ENCODE measurements at regions not wholly inside any gene's neighbourhood (a gene's known extent, or its start where the extent isn't known, plus 50 kb on each side); places are given as distances from the start of the nearest gene placed in this dataset.

DNA sequence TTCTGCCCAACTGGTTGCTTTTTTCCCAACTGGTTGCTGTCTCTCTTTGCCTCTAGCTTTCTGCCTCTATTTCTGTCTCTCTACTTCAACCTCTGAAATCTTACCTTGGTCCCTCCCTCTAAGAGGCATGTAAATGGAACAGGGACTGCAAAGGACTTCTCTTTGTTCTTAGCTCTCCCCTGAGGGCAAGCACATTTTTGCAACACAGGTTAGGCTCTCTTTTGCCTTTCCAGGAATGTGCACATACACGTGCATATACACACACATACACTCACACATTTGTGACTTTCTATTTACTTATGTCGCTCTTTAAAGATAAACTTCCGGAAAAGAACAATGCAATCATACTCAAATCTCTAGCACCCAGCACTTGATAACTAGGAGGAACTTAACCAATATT is 262.6 kb upstream of the DDX18 start:
- TF ChIP-seq, protein P1, sequence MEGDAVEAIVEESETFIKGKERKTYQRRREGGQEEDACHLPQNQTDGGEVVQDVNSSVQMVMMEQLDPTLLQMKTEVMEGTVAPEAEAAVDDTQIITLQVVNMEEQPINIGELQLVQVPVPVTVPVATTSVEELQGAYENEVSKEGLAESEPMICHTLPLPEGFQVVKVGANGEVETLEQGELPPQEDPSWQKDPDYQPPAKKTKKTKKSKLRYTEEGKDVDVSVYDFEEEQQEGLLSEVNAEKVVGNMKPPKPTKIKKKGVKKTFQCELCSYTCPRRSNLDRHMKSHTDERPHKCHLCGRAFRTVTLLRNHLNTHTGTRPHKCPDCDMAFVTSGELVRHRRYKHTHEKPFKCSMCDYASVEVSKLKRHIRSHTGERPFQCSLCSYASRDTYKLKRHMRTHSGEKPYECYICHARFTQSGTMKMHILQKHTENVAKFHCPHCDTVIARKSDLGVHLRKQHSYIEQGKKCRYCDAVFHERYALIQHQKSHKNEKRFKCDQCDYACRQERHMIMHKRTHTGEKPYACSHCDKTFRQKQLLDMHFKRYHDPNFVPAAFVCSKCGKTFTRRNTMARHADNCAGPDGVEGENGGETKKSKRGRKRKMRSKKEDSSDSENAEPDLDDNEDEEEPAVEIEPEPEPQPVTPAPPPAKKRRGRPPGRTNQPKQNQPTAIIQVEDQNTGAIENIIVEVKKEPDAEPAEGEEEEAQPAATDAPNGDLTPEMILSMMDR (IDR thresholded peaks at IDR 0.05; ENCODE audit: extremely low read depth in 1 of 2, insufficient read depth in 1 of 2, low read depth in 1 of 2, low read length in 2 of 2): no peak
- TF ChIP-seq GATA2 (IDR thresholded peaks at IDR 0.05; ENCODE audit: insufficient read depth, insufficient read length, low read depth, low read length): no peak
- TF ChIP-seq, protein P2, sequence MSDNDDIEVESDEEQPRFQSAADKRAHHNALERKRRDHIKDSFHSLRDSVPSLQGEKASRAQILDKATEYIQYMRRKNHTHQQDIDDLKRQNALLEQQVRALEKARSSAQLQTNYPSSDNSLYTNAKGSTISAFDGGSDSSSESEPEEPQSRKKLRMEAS (IDR thresholded peaks at IDR 0.05; ENCODE audit: insufficient read depth, insufficient read length): no peak
- no peak overlapping the region for H3K27ac ChIP-seq (ENCODE audit: insufficient read depth, low read depth, low read length)
- H3K27me3 ChIP-seq (ENCODE audit: control insufficient read depth in 2 of 2, insufficient read depth in 2 of 2, low read length in 2 of 2): no peaks in the 10 kb centered on the region
- H2AFZ ChIP-seq (ENCODE audit: low read depth, low read length): no peak overlapping the region
- no peak overlapping the region for H3K4me2 ChIP-seq (ENCODE audit: insufficient read depth, low read length)
- no peaks in the 10 kb centered on the region for H3K79me2 ChIP-seq (ENCODE audit: control insufficient read depth, insufficient read depth, low read length)
- no peaks in the 10 kb centered on the region for H3K36me3 ChIP-seq (ENCODE audit: control insufficient read depth in 2 of 2, extremely low read depth in 1 of 2, insufficient read depth in 2 of 2, low read length in 2 of 2)
- no peaks in the 10 kb centered on the region for H3K9me3 ChIP-seq (replicated peaks; ENCODE audit: control insufficient read depth, insufficient read depth, low read length)
- no TSS peak for BruUV-seq (replicated peaks)
- no peaks in the 10 kb centered on the region for H3K9me1 ChIP-seq (replicated peaks; ENCODE audit: control insufficient read depth, extremely low read depth, insufficient read depth, low read length)
- intact Hi-C loops (cut with micrococcal nuclease) (no loop called here), dilution Hi-C loops (cut with MboI; ENCODE audit: extremely low pct_ligation_motif_present, low sequenced_read_pairs) (no loop called here)
- H3K9ac ChIP-seq (replicated peaks; ENCODE audit: extremely low read depth, insufficient read depth, low read length): no peak overlapping the region
- DNase-seq (ENCODE audit: low read depth, low spot score): no peak
- no peak for FAIRE-seq
- H3K4me1 ChIP-seq (ENCODE audit: control insufficient read depth, extremely low read depth, insufficient read depth, low read length): no peaks in the 10 kb centered on the region
- no peaks in the 10 kb centered on the region for H4K20me1 ChIP-seq (replicated peaks; ENCODE audit: control insufficient read depth, extremely low read depth, insufficient read depth, low read length)
- CTCF ChIA-PET: no interaction called here
- POLR2A ChIA-PET: no interaction called here
- H3K4me3 ChIP-seq (replicated peaks in 1 of 3; ENCODE audit: insufficient read depth in 1 of 3, low read depth in 1 of 3, low read length in 3 of 3): no peak overlapping the region

DNA sequence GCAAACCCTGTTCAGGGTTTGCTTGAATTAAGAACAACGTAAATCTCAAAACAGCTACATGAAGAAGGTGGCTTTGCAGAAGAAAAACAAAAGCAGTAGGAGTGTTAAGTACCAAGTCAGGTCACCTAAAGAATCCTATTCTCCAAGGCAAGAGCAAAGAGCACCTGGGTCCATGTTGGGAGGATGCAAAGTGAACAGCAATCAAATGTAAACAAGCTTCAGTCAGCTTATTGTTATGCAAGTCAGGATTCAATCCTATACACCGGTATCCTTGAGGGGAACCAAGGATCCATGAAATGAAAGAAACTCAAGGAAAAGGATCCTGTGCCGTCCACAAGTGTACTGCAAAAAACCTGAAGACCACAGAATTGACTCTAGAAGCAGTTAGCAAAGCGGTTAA is 261.0 kb upstream of the DDX18 start:
- TF ChIP-seq POLR2AphosphoS5 (IDR thresholded peaks at IDR 0.05; ENCODE audit: insufficient read depth, low read depth, low read length): no peak
- no peak for TF ChIP-seq JUN (IDR thresholded peaks at IDR 0.05; ENCODE audit: borderline replicate concordance, insufficient read depth, insufficient read length, low read depth)
- no peak for TF ChIP-seq GATA2 (IDR thresholded peaks at IDR 0.05; ENCODE audit: insufficient read depth, insufficient read length, low read depth, low read length)
- no peak for TF ChIP-seq POLR2A (IDR thresholded peaks at IDR 0.05; ENCODE audit: low read depth, low read length)
- TF ChIP-seq FOS (IDR thresholded peaks at IDR 0.05; ENCODE audit: borderline replicate concordance, insufficient read depth, low read length): no peak
- TF ChIP-seq, protein P2 (IDR thresholded peaks at IDR 0.05; ENCODE audit: insufficient read depth, insufficient read length): no peak
- dilution Hi-C loops (cut with MboI; ENCODE audit: extremely low pct_ligation_motif_present, low sequenced_read_pairs): no loop called here
- Histone ChIP-seq H3K9me1 (replicated peaks; ENCODE audit: control insufficient read depth, extremely low read depth, insufficient read depth, low read length) (no peaks in the 10 kb centered on the region), H3K4me3 (replicated peaks in 1 of 3; ENCODE audit: insufficient read depth in 1 of 3, low read depth in 1 of 3, low read length in 3 of 3) (no peak overlapping the region), H2AFZ (ENCODE audit: low read depth, low read length) (no peak overlapping the region), H3K27ac (ENCODE audit: insufficient read depth, low read depth, low read length) (no peak overlapping the region), H3K4me2 (ENCODE audit: insufficient read depth, low read length) (no peak overlapping the region), H3K79me2 (ENCODE audit: control insufficient read depth, insufficient read depth, low read length) (no peaks in the 10 kb centered on the region), H3K9me3 (replicated peaks; ENCODE audit: control insufficient read depth, insufficient read depth, low read length) (no peaks in the 10 kb centered on the region), H3K9ac (replicated peaks; ENCODE audit: extremely low read depth, insufficient read depth, low read length) (no peak overlapping the region), H3K36me3 (ENCODE audit: control insufficient read depth in 2 of 2, extremely low read depth in 1 of 2, insufficient read depth in 2 of 2, low read length in 2 of 2) (no peaks in the 10 kb centered on the region), H4K20me1 (replicated peaks; ENCODE audit: control insufficient read depth, extremely low read depth, insufficient read depth, low read length) (no peaks in the 10 kb centered on the region), H3K4me1 (ENCODE audit: control insufficient read depth, extremely low read depth, insufficient read depth, low read length) (no peaks in the 10 kb centered on the region), H3K27me3 (ENCODE audit: control insufficient read depth in 2 of 2, insufficient read depth in 2 of 2, low read length in 2 of 2) (no peaks in the 10 kb centered on the region)
- intact Hi-C loops (cut with micrococcal nuclease): no loop called here
- ChIA-PET POLR2A (no interaction called here), CTCF (no interaction called here)
- DNase-seq (ENCODE audit: low read depth, low spot score) (no peak), FAIRE-seq (no peak)
- BruUV-seq (replicated peaks): no TSS peak
